Lower leg skin (tissue), 4 donors: ENCODE measurements at regions not wholly inside any gene's neighbourhood (a gene's known extent, or its start where the extent isn't known, plus 50 kb on each side); places are given as distances from the start of the nearest gene placed in this dataset.
"Not testable (repeated sequence)": the region's sequence is repeated elsewhere in the genome, so short reads cannot be mapped to it uniquely, and the experiment has no call there.

ENCODE experiments used
- DNase-seq, 2 donors: peaks; one replicate each; pipeline ENCODE4 v3.0.0-alpha.2; 2019; ENCODE audit warnings: low spot score in 2 of 2
- H3K4me3 ChIP-seq: fragments of 200-600 bp; sonication (generic); 2 replicates; pipeline ENCODE4 v1.5.1; 2017; ENCODE audit warnings: mild to moderate bottlenecking, low read depth; ENCODE audit not compliant: poor library complexity, severe bottlenecking
- CTCF ChIP-seq, 3 donors: fragments of 450-650 bp; IDR thresholded peaks; one replicate each; pipeline ENCODE4 v1.5.1; 2016; ENCODE audit warnings: antibody characterized with exemption in 3 of 3, mild to moderate bottlenecking in 3 of 3, moderate library complexity in 2 of 3
- POLR2A ChIP-seq, 2 donors: fragments of 450-650 bp; IDR thresholded peaks; one replicate each; pipeline ENCODE4 v1.6.1; 2016 to 2017; ENCODE audit warnings: antibody characterized with exemption in 2 of 2, mild to moderate bottlenecking in 1 of 2, moderate library complexity in 1 of 2
- WGBS, 2 donors: methylation state at CpG; one replicate each; pipeline ENCODE4 v1.1.5; 2018; 5-methylcytosine and 5-hydroxymethylcytosine counted together
- intact Hi-C: fragments of 100-400 bp; cut with DNase I; formaldehyde crosslinking; loops from one replicate; pipeline ENCODE4 v1.15.0; 2023; ENCODE audit warnings: low total_unique reads

- no peak overlapping the region for H3K4me3 ChIP-seq
- TF ChIP-seq CTCF (IDR thresholded peaks at IDR 0.05) (no peak), POLR2A (IDR thresholded peaks at IDR 0.05) (no peak)
- DNase-seq: no peak
- intact Hi-C loops: no loop called here
- 34 to 37% methylated on average over 6 of the region's 6 CpGs for WGBS, 2 donors
These were observed 130.8 kb upstream of the EGLN3 start for GRCh38 chr14:34081576-34082136.

- DNase-seq: no peak
- intact Hi-C loops: no loop called here
- 61 to 65% methylated on average over 7 of the region's 7 CpGs for WGBS, 2 donors
- H3K4me3 ChIP-seq: no peak overlapping the region
- no peak for TF ChIP-seq POLR2A (IDR thresholded peaks at IDR 0.05)
- TF ChIP-seq CTCF (IDR thresholded peaks at IDR 0.05): no peak
These were observed 130.3 kb upstream of the EGLN3 start for GRCh38 chr14:34081101-34081575.

- WGBS, 2 donors: 94 to 97% methylated on average over 2 of the region's 4 CpGs
- H3K4me3 ChIP-seq, intact Hi-C loops, DNase-seq: not testable (repeated sequence)
These were observed 128.8 kb upstream of the EGLN3 start for GRCh38 chr14:34079643-34080042.

DNA sequence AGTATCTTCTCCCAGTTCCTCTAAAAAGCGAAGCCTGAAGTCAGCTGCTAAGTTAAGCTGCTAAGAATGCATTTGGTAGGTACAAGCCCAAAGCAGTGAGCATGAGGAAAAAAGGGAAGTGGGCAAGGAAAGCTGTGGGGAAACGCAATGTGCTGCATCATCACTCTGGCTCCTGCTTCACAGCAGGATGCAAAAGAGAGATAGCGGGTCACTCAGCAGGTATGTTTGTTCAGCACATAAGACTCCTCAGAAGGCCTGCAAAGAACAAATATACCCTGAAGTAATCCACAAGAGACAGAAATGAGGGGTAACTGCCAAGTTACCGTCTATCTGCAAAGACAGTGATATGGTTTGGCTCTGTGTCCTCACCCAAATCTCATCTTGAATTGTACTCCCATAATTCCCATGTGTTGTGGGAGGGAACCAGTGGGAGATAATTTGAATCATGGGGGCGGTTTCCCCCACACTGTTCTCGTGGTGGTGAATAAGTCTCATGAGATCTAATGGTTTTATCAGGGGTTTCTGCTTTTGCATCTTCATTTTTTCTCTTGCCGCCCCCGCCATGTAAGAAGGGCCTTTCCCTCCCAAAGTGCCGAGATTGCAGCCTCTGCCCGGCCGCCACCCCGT is 127.4 kb upstream of the EGLN3 start:
- TF ChIP-seq POLR2A (IDR thresholded peaks at IDR 0.05) (no peak), CTCF (IDR thresholded peaks at IDR 0.05) (no peak)
- DNase-seq: no peak
- intact Hi-C loops: no loop called here
- H3K4me3 ChIP-seq: no peak overlapping the region
- WGBS, 2 donors: 82 to 87% methylated on average over 12 of the region's 12 CpGs

DNA sequence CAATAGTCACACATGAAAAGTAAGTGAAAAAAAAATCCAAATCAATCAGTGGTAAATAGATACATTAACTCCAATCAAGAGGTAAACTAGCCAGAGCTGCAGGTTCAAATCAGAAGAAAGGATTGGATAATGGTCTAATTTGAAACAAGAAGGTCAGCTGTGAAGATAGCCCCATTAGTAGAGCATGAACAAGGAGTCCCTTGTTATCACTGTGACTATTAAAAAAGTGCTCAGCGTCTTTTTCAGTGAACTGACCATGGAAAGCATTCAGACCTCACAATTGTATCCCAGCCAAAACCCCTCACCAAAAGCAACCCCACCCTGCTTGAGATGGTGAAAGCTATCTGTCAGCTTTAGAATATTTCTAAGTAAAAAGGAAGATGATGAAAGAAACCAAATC is 125.0 kb upstream of the EGLN3 start:
- intact Hi-C loops: no loop called here
- no peak for TF ChIP-seq POLR2A (IDR thresholded peaks at IDR 0.05)
- no peak overlapping the region for H3K4me3 ChIP-seq
- 76 to 80% methylated on average over 1 of the region's 1 CpG for WGBS, 2 donors
- DNase-seq: no peak

DNA sequence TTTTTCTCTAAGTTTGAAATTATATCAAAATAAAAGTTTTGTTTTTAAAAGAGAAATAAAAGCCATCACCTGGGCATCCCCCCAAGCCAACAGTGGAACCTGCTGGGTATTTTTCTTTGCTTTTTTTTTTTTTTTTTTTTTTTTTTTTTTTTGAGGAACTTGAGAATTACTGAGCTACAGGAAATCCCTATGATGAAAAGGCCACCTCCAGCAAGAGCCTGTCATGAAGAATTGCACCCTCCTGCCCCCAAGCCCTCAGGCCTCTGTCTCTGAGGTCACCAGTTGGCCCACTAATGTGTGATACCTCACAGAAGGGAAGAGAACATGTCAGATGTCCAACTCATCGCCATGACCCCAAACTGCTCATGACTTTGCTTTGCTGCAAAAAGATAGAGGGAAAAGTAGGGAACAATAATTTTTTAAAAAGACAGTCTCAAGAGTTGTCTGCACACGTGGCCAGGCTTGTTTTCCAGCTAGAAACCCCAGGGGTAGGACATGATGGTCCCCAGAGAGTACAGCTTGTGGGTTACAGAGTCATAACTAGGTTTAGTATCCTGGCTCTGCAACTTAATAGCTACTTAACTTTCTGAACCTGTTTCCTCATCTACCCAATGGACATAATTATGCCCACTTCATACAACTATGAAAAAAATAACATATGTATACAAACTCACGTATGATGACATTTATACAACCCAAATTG is 124.3 kb upstream of the EGLN3 start:
- intact Hi-C loops: no loop called here
- no peak for TF ChIP-seq CTCF (IDR thresholded peaks at IDR 0.05)
- TF ChIP-seq POLR2A (IDR thresholded peaks at IDR 0.05): no peak
- WGBS, 2 donors: 67 to 68% methylated on average over 3 of the region's 3 CpGs
- DNase-seq: no peak
- no peak overlapping the region for H3K4me3 ChIP-seq
